CD14-positive monocyte (primary cell): ENCODE measurements at regions not wholly inside any gene's neighbourhood (a gene's known extent, or its start where the extent isn't known, plus 50 kb on each side); places are given as distances from the start of the nearest gene placed in this dataset.
"Not testable (repeated sequence)": the region's sequence is repeated elsewhere in the genome, so short reads cannot be mapped to it uniquely, and the experiment has no call there.

Experiments
- DNase-seq, 3 donors: peaks; one replicate each; pipeline ENCODE4 v3.0.0-alpha.2; 2011 to 2022
- H2AFZ ChIP-seq: 2 replicates; pipeline ENCODE4 v1.6.0; 2012; ENCODE audit warnings: mild to moderate bottlenecking, low read depth, low read length, inconsistent platforms; ENCODE audit not compliant: insufficient read depth, poor library complexity, severe bottlenecking
- H3K27ac ChIP-seq, 2 donors: 1 replicate in 1 of 2; 2 replicates in 1 of 2; pipeline ENCODE4 v1.5.1; 2012 to 2013; ENCODE audit warnings: low read length in 2 of 2, control low read depth in 1 of 2, inconsistent platforms in 1 of 2, low read depth in 1 of 2, mild to moderate bottlenecking in 1 of 2
- H3K27me3 ChIP-seq, 2 donors: one replicate each; pipeline versions ENCODE4 v1.6.0 to v1.6.1; 2011 to 2013; ENCODE audit warnings: low read length in 2 of 2; ENCODE audit not compliant: control insufficient read depth in 2 of 2, insufficient read depth in 2 of 2
- H3K36me3 ChIP-seq, 2 donors: replicated peaks in 1 of 2; 1 replicate in 1 of 2; 2 replicates in 1 of 2; pipeline versions ENCODE4 v1.5.1 to v1.6.1; 2012 to 2013; ENCODE audit warnings: low read length in 2 of 2, control low read depth in 1 of 2, inconsistent platforms in 1 of 2, mild to moderate bottlenecking in 1 of 2; ENCODE audit not compliant: insufficient read depth in 2 of 2, control insufficient read depth in 1 of 2
- H3K4me1 ChIP-seq, 2 donors: 1 replicate in 1 of 2; 2 replicates in 1 of 2; pipeline versions ENCODE4 v1.5.1 to v1.6.1; 2012 to 2013; ENCODE audit warnings: low read length in 2 of 2, control low read depth in 1 of 2, inconsistent platforms in 1 of 2, mild to moderate bottlenecking in 1 of 2, moderate library complexity in 1 of 2; ENCODE audit not compliant: insufficient read depth in 2 of 2, control insufficient read depth in 1 of 2
- H3K4me2 ChIP-seq: replicated peaks from 2 replicates; pipeline ENCODE3; 2012; ENCODE audit warnings: low read length, moderate library complexity, mild to moderate bottlenecking; ENCODE audit not compliant: poor library complexity, severe bottlenecking; ENCODE audit errors: extremely low read depth
- H3K4me3 ChIP-seq, 3 experiments: fragments of 200-600 bp in 1 of 3; sonication (generic) in 1 of 3; replicated peaks in 1 of 3; 1 replicate in 2 of 3; 2 replicates in 1 of 3; pipeline ENCODE4 v1.5.1; 2011 to 2013; ENCODE audit warnings: low read length in 3 of 3, mild to moderate bottlenecking in 3 of 3, control low read depth in 2 of 3, low read depth in 2 of 3, inconsistent platforms in 1 of 3, moderate library complexity in 1 of 3
- H3K79me2 ChIP-seq: 2 replicates; pipeline ENCODE4 v1.6.0; 2012; ENCODE audit warnings: mild to moderate bottlenecking, control low read depth, inconsistent platforms, low read length, moderate library complexity; ENCODE audit not compliant: insufficient read depth
- H3K9ac ChIP-seq: 2 replicates; pipeline ENCODE4 v1.6.0; 2017; ENCODE audit warnings: low read length, mild to moderate bottlenecking; ENCODE audit not compliant: insufficient read depth, poor library complexity, severe bottlenecking
- H3K9me3 ChIP-seq, 2 donors: replicated peaks in 1 of 2; 1 replicate in 1 of 2; 2 replicates in 1 of 2; pipeline versions ENCODE4 v1.5.1 to v1.6.1; 2012 to 2013; ENCODE audit warnings: low read length in 2 of 2, control low read depth in 1 of 2; ENCODE audit not compliant: control insufficient read depth in 1 of 2, insufficient read depth in 1 of 2
- H4K20me1 ChIP-seq: 2 replicates; pipeline ENCODE4 v1.6.0; 2012; ENCODE audit warnings: mild to moderate bottlenecking, low read length, control low read depth, moderate library complexity; ENCODE audit not compliant: insufficient read depth
- H3K27ac Mint-ChIP-seq, 7 donors: one replicate each; pipeline ENCODE4 v1.8.0; 2020; ENCODE audit warnings: mild to moderate bottlenecking in 7 of 7, mixed read lengths in 7 of 7, moderate library complexity in 6 of 7, inconsistent platforms in 2 of 7
- H3K27me3 Mint-ChIP-seq, 3 donors: one replicate each; pipeline ENCODE4 v1.8.0; 2021 to 2022; ENCODE audit warnings: low read depth in 3 of 3, mild to moderate bottlenecking in 3 of 3, mixed read lengths in 3 of 3, moderate library complexity in 3 of 3, inconsistent platforms in 1 of 3
- H3K36me3 Mint-ChIP-seq, 2 donors: one replicate each; pipeline ENCODE4 v1.8.0; 2020; ENCODE audit warnings: mixed read lengths in 2 of 2, inconsistent platforms in 1 of 2, mild to moderate bottlenecking in 1 of 2
- H3K4me1 Mint-ChIP-seq: one replicate; pipeline ENCODE4 v1.8.0; 2020; ENCODE audit warnings: mild to moderate bottlenecking, mixed read lengths
- H3K4me3 Mint-ChIP-seq, 2 donors: one replicate each; pipeline ENCODE4 v1.8.0; 2020; ENCODE audit warnings: mild to moderate bottlenecking in 2 of 2, mixed read lengths in 2 of 2, moderate library complexity in 1 of 2
- H3K9me3 Mint-ChIP-seq, 7 donors: one replicate each; pipeline ENCODE4 v1.8.0; 2020 to 2022; ENCODE audit warnings: mixed read lengths in 7 of 7, mild to moderate bottlenecking in 6 of 7, moderate library complexity in 6 of 7, inconsistent platforms in 2 of 7
- WGBS: methylation state at CpG from one replicate; pipeline ENCODE4 v1.1.5; 2013; ENCODE audit warnings: missing lambda C conversion rate; ENCODE audit not compliant: insufficient coverage; 5-methylcytosine and 5-hydroxymethylcytosine counted together
- intact Hi-C, 2 donors: fragments of 100-400 bp; cut with micrococcal nuclease; formaldehyde crosslinking; loops; one replicate each; pipeline versions ENCODE4 v1.15.0 to v1.15.1; 2023
- TF ChIP-seq, protein P1 (sequence below): fragments of 200-600 bp; IDR thresholded peaks from one replicate; pipeline ENCODE4 v1.8.0; 2022; ENCODE audit warnings: antibody characterized with exemption, mild to moderate bottlenecking

GRCh38 chr6:14521141-14521540, 403.6 kb downstream of the CD83 start:
- Mint-ChIP-seq H3K4me3 (no peak overlapping the region), H3K27ac (no peak overlapping the region), H3K27me3 (no peaks in the 10 kb centered on the region), H3K4me1 (no peaks in the 10 kb centered on the region), H3K36me3 (no peaks in the 10 kb centered on the region), H3K9me3 (peaks cover 0 to 3% (median under 1%) of the 10 kb centered on the region in 7 donors)
- Histone ChIP-seq H3K4me2 (no peak overlapping the region), H3K9me3 (no peaks in the 10 kb centered on the region), H3K9ac (no peak overlapping the region), H3K36me3 (no peaks in the 10 kb centered on the region), H3K4me3 (no peak overlapping the region), H3K27ac (no peak overlapping the region), H2AFZ (no peak overlapping the region), H3K4me1 (no peaks in the 10 kb centered on the region), H3K79me2 (no peaks in the 10 kb centered on the region), H4K20me1 (no peaks in the 10 kb centered on the region), H3K27me3 (no peaks in the 10 kb centered on the region)
- intact Hi-C loops = no loop called here
- no peak for DNase-seq
- TF ChIP-seq, protein P1, sequence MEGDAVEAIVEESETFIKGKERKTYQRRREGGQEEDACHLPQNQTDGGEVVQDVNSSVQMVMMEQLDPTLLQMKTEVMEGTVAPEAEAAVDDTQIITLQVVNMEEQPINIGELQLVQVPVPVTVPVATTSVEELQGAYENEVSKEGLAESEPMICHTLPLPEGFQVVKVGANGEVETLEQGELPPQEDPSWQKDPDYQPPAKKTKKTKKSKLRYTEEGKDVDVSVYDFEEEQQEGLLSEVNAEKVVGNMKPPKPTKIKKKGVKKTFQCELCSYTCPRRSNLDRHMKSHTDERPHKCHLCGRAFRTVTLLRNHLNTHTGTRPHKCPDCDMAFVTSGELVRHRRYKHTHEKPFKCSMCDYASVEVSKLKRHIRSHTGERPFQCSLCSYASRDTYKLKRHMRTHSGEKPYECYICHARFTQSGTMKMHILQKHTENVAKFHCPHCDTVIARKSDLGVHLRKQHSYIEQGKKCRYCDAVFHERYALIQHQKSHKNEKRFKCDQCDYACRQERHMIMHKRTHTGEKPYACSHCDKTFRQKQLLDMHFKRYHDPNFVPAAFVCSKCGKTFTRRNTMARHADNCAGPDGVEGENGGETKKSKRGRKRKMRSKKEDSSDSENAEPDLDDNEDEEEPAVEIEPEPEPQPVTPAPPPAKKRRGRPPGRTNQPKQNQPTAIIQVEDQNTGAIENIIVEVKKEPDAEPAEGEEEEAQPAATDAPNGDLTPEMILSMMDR = no peak
- 100% methylated on average over 5 of the region's 5 CpGs for WGBS

DNA sequence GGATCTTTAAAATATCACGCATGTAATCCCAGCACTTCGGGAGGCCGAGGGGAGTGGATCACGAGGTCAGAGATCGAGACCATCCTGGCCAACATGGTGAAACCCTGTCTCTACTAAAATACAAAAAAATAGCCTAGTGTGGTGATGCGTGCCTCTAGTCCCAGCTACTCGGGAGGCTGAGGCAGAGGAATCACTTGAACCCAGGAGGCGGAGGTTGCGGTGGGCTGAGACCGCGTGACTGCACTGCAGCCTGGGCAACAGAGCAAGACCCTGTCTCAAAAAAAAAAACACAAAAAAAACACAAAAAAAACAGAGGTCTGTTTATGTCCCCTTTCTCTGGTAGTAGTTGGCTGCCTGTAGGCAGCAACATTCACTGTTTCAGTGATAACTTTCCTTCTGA, 404.3 kb downstream of the CD83 start:
- H3K4me3 Mint-ChIP-seq, H2AFZ ChIP-seq, H3K4me2 ChIP-seq, H3K27me3 Mint-ChIP-seq, intact Hi-C loops, H3K4me1 ChIP-seq, H3K9me3 Mint-ChIP-seq, H3K4me1 Mint-ChIP-seq, H3K9me3 ChIP-seq, H3K36me3 Mint-ChIP-seq, H3K9ac ChIP-seq, H3K27me3 ChIP-seq, H3K79me2 ChIP-seq, H3K27ac ChIP-seq, H3K36me3 ChIP-seq, DNase-seq, H4K20me1 ChIP-seq, H3K27ac Mint-ChIP-seq, H3K4me3 ChIP-seq: not testable (repeated sequence)
- 100% methylated on average over 7 of the region's 11 CpGs for WGBS
